ENCODE measurements at regions not wholly inside any gene's neighbourhood (a gene's known extent, or its start where the extent isn't known, plus 50 kb on each side); places are given as distances from the start of the nearest gene placed in this dataset.
"Not testable (repeated sequence)": the region's sequence is repeated elsewhere in the genome, so short reads cannot be mapped to it uniquely, and the experiment has no call there.

GRCh38 chr6:113718588-113718987 lies 138.6 kb upstream of the MARCKS start:
- Mint-ChIP-seq H3K9me3 (no peaks in the 10 kb centered on the region), H3K27ac (no peak overlapping the region), H3K36me3 (ENCODE audit: low read depth) (no peaks in the 10 kb centered on the region), H3K4me1 (ENCODE audit: low read depth) (peaks cover 27% of the 10 kb centered on the region), H3K27me3 (ENCODE audit: insufficient read depth) (no peaks in the 10 kb centered on the region; the same call in 1 of the 2 replicates), H3K4me3 (no peak overlapping the region)
- no peak for TF ChIP-seq CTCF (IDR thresholded peaks at IDR 0.05)
- no peak for DNase-seq

- H3K9me3 Mint-ChIP-seq, result no peaks in the 10 kb centered on the region
- TF ChIP-seq CTCF (IDR thresholded peaks at IDR 0.05), result no peak
- DNase-seq, result peak; percentile 16
Measured at GRCh38 chr6:113719064-113719463, 138.1 kb upstream of the MARCKS start.

GRCh38 chr6:113719545-113719944 lies 137.6 kb upstream of the MARCKS start:
- Mint-ChIP-seq H3K4me3 (no peak overlapping the region), H3K36me3 (ENCODE audit: low read depth) (no peaks in the 10 kb centered on the region), H3K27ac (peak overlapping the region; percentile 47; the same call in 1 of the 2 replicates), H3K27me3 (ENCODE audit: insufficient read depth) (no peaks in the 10 kb centered on the region; the same call in 1 of the 2 replicates), H3K4me1 (ENCODE audit: low read depth) (peaks cover 29% of the 10 kb centered on the region), H3K9me3 (no peaks in the 10 kb centered on the region)
- no peak for DNase-seq
- no peak for TF ChIP-seq CTCF (IDR thresholded peaks at IDR 0.05)

More at GRCh38 chr6:113719064-113719463, 138.1 kb upstream of the MARCKS start:
- Mint-ChIP-seq H3K27me3 (ENCODE audit: insufficient read depth) (no peaks in the 10 kb centered on the region; the same call in 1 of the 2 replicates), H3K36me3 (ENCODE audit: low read depth) (no peaks in the 10 kb centered on the region), H3K4me3 (no peak overlapping the region), H3K27ac (peak overlapping the region; percentile 47), H3K4me1 (ENCODE audit: low read depth) (peaks cover 29% of the 10 kb centered on the region)

GRCh38 chr6:113723182-113723581 lies 134.0 kb upstream of the MARCKS start:
- peaks cover 38% of the 10 kb centered on the region for H3K4me1 Mint-ChIP-seq (ENCODE audit: low read depth)
- no peak overlapping the region for H3K27ac Mint-ChIP-seq
- H3K4me3 Mint-ChIP-seq, result 0 out of 2 replicates have a peak overlapping the region, but pooled peaks have one; percentile 1
- no peak for TF ChIP-seq CTCF (IDR thresholded peaks at IDR 0.05)
- H3K27me3 Mint-ChIP-seq (ENCODE audit: insufficient read depth), result no peaks in the 10 kb centered on the region
- H3K36me3 Mint-ChIP-seq (ENCODE audit: low read depth), result no peaks in the 10 kb centered on the region
- DNase-seq, result no peak
- no peaks in the 10 kb centered on the region for H3K9me3 Mint-ChIP-seq

GRCh38 chr6:113724927-113725326 lies 132.2 kb upstream of the MARCKS start:
- not testable (repeated sequence) for H3K36me3 Mint-ChIP-seq (ENCODE audit: low read depth); H3K27me3 Mint-ChIP-seq (ENCODE audit: insufficient read depth); H3K4me3 Mint-ChIP-seq; H3K9me3 Mint-ChIP-seq; DNase-seq; H3K27ac Mint-ChIP-seq
- H3K4me1 Mint-ChIP-seq (ENCODE audit: low read depth), result peaks cover 27% of the 10 kb centered on the region

GRCh38 chr6:113731541-113731940 lies 125.6 kb upstream of the MARCKS start:
- peaks cover 14% of the 10 kb centered on the region for H3K4me1 Mint-ChIP-seq (ENCODE audit: low read depth)
- no peak overlapping the region for H3K4me3 Mint-ChIP-seq
- no peak for DNase-seq
- H3K27ac Mint-ChIP-seq, result no peak overlapping the region
- no peaks in the 10 kb centered on the region for H3K36me3 Mint-ChIP-seq (ENCODE audit: low read depth)
- TF ChIP-seq CTCF (IDR thresholded peaks at IDR 0.05), result no peak
- no peaks in the 10 kb centered on the region for H3K9me3 Mint-ChIP-seq
- H3K27me3 Mint-ChIP-seq (ENCODE audit: insufficient read depth), result no peaks in the 10 kb centered on the region; the same call in 1 of the 2 replicates

All from HFFc6 (cell line).